HG03439 (cell line): ENCODE measurements at regions not wholly inside any gene's neighbourhood (a gene's known extent, or its start where the extent isn't known, plus 50 kb on each side); places are given as distances from the start of the nearest gene placed in this dataset.

Experiments used
- ATAC-seq: cut with Tn5 transposase; IDR thresholded peaks from one replicate; pipeline ENCODE4 v1.9.1; 2021; ENCODE audit warnings: mild to moderate bottlenecking, moderate library complexity; ENCODE audit not compliant: unreplicated experiment

- ATAC-seq, result no peak
These were observed 2556.7 kb upstream of the PCDH20 start for GRCh38 chr13:63972328-63972727.

DNA sequence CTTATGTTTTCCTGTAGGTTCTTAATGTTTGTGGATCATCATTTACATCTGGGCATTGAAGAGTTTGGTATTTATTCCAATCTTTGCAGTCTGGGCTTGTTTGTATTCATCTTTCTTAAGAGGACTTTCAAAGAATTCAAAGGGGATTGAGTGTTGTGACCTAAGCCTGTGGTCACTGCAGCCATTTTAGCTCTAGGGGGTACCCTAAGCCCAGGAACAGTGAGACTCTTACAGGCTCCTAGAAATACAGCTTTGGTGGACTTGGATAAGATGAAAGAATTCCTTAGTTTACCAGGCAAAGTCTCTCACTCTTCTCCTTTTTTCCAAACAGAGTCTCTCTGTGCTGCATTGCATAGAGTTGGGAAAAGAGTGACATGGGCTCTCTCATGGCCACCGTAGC lies 2539.0 kb upstream of the PCDH20 start:
- ATAC-seq, result no peak

GRCh38 chr13:63948045-63948444 lies 2532.4 kb upstream of the PCDH20 start:
- no peak for ATAC-seq

- no peak for ATAC-seq
These were observed 2529.3 kb upstream of the PCDH20 start for GRCh38 chr13:63944911-63945310.

DNA sequence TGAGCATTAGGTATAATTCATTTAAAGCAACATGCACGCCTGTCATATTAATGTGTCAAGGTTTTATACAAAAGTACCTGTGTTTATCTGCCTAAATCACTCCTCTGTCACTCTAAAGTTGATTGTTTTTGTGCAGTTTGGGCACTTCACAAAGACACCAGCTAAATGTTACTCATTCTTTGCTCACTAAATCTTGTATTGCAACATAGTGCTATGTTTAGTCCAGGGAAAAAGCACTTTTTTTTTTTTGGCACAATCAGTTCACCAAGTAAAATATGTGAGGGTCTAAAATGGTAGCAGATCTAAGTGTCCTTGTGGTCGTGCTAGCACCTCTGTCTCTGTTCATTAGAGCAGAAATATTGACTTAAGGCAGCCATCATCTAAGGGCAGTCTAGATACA lies 2526.7 kb upstream of the PCDH20 start:
- no peak for ATAC-seq

GRCh38 chr13:63938851-63939250 lies 2523.2 kb upstream of the PCDH20 start:
- no peak for ATAC-seq

DNA sequence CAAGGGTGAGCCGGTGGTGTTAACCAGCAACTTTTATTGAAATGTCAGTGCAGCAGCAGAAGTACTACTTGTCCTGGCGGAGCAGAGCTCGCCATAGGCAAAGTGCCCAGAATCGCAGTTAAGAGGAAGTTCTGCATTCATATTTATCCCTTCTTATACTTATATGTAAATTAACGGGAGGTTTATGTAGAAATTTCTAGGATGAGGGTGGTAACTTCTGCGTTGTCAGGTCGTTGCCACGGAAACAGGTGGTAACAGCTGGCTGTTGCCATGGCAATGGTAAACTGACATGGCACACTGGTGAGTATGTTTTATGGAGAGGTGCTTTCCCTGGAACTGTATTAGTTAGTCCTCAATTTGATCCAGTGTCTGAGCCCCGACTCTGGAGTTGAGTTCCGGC lies 2494.9 kb upstream of the PCDH20 start:
- ATAC-seq, result no peak

DNA sequence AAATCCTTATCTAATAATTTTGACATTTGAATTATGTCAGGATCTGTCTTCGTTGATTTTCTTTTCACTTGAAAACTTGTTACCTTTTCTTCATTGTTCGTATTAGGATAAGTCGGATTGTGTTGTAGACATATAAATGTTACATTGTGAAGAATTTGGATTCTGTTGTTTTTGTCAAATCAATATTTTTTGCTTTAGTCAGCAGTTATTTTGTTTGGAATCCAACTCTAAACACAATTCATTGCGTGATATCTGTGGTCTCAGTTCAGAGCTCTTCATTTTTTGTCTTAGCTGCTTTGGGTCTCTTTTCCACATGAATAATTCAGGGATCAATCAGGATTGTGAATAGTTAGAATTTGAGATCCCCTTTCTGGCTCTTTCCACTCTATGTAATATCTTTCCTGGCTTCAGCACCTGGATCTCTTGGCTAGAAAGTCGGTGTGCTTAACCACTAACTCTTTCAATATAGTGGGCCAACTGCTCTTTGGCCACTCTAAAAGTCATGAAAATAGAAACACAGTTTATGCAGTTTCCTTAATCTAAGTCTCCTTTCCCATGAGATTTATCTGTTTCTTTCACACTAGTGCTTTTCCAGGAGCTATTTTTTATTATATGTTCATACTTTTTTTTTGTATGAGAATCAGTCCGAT lies 2494.2 kb upstream of the PCDH20 start:
- no peak for ATAC-seq

DNA sequence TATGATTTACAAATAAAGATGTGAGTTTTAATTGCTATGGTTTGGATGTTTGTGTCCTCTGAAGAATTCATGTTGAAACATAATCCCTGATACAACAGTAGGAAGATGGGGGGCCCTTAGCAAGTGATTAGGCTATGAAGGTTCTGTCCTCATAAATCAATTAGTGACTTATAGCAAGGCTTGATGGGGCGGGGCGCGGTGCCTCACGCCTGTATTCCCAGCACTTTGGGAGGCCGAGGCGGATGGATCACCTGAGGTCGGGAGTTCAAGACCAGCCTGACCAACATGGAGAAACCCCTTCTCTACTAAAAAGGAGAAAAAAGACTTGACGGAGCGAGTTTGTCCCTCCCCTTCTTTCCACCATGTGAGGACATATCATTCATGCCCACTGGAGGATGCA lies 2486.5 kb upstream of the PCDH20 start:
- ATAC-seq, result no peak

GRCh38 chr13:63901630-63902029 lies 2486.0 kb upstream of the PCDH20 start:
- no peak for ATAC-seq

DNA sequence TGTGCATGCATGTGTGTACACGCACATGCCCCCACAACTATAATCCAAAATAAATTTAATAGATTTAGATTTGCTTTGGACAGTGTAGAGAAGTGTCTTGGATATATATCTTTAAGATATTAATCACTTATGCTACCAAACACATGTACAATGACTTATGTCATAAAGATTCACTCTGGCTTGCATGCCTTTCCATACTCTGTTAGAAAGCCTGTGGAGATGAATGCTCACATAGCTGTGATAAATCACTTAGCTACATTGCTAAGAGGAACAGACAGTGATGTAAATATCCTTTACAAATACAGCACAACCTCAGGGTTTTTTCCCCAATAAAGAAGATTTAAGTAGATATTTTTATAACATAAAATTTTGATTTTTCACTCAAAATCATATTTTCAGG lies 2484.8 kb upstream of the PCDH20 start:
- ATAC-seq, result no peak

GRCh38 chr13:63896321-63896720 lies 2480.7 kb upstream of the PCDH20 start:
- no peak for ATAC-seq

DNA sequence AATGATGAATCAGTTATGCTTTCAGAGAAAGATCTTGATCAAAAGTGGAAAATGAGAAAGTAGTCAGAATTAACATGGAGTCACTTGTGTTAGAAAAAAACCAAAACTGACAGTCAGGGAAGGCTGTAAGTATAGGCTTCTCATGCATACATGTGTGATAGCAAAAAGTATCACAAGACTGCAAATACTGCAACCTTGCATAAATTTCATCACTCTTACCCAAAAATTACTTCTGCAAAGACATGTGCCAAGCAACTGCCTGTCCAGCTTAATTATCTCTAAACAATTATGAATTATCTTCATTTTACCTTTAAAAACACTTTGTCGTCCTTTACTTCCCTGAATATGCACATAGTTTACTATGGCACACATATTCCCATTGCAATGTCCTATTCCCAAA lies 2466.4 kb upstream of the PCDH20 start:
- no peak for ATAC-seq

GRCh38 chr13:63880705-63881104 lies 2465.1 kb upstream of the PCDH20 start:
- ATAC-seq, result no peak

DNA sequence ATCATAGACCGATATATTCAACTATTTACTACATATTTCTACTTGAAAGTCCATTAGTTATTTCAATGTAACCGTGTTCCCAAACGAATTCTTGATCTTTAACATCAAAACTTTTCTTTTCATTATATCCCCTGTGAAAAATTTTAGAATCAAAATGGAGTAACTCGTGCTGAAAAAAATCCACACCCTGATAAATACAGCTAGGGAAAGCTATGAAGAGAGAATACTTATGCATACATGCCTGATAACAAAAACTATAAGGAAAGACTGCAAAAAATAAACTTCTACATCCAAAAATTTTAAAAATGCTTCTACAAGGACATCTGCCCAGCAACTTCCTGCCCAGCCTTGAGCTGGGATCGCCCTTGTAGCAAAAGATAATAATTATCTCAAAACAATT lies 2458.3 kb upstream of the PCDH20 start:
- no peak for ATAC-seq

DNA sequence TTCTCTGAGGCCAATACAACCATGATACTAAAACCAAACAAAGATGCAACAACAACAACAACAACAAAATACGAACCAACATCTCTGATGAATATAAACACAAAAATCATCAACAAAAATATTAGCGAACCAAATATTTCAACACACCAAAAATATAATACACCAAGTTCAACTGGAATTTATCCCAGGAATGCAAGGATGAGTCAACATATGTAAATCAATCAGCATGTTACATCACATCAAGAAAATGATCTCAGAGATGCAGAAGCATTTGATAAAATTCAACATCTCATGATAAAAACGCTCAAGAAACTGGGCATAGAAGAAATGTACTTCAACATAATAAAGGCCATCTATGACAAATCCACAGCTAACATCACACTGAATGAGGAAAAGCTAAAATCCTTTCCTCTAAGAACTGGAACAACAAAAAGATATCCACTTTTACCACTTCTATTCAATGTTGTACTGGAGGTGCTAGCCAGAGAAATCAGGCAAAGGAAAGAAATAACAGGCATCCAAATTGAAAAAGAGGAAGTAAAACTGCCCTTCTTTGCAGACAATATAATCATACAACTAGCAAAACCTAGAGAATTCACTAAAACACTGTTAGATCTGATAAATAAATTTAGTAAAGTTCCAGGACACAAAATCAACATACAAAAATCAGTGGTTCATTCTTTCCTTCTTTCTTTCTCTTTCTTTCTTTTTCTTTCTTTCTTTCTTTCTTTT lies 2448.7 kb upstream of the PCDH20 start:
- ATAC-seq, result no peak

DNA sequence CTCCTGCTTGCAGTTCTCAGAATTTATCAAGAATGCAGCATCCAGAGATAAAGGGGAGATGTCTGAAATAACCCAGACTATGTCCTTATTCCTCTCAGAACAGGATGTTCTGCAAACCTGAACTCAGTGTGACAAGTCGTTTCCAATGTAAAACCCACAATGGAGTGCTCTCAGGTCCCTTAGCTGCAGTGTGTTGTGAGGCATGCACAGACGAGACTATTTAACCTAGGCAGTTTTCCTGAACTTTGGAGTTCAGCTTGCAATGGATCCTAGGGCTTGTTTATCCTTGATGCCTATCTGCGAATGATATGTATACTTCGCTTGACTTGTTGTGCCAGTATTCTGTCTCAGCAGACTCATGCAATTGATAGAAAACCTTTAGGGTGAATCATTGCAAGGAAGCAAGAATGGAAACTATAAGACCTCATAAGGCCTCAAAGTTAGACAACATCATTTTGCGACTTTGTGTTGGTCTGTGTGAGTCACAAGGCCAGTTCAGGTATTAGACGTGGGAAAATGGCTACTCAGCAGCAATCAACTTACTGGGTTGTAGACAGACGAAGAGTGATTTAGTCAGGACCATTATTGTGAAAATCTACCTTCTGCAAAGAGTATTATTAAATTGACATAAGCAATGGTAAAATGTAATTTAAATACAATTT lies 2439.9 kb upstream of the PCDH20 start:
- ATAC-seq, result no peak

DNA sequence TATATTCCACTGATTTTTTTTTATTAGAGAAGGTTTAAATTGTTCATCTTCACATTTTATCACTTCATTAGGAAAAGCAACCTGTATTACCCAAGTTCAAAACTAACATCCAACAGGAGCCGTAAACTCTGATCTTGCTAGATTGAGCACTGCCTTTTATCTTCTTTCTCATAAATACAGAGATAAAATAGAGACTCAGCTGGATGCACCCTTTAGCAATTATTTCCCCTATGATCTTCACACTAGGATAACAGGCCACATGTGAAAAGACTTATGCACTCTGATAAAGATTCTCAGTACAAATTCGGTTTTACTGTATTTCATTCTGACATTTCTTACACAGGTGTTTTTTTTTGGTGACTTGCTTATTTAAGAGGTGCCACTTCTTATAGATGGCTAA lies 2438.2 kb upstream of the PCDH20 start:
- ATAC-seq, result no peak

GRCh38 chr13:63851526-63851925 lies 2435.9 kb upstream of the PCDH20 start:
- no peak for ATAC-seq

DNA sequence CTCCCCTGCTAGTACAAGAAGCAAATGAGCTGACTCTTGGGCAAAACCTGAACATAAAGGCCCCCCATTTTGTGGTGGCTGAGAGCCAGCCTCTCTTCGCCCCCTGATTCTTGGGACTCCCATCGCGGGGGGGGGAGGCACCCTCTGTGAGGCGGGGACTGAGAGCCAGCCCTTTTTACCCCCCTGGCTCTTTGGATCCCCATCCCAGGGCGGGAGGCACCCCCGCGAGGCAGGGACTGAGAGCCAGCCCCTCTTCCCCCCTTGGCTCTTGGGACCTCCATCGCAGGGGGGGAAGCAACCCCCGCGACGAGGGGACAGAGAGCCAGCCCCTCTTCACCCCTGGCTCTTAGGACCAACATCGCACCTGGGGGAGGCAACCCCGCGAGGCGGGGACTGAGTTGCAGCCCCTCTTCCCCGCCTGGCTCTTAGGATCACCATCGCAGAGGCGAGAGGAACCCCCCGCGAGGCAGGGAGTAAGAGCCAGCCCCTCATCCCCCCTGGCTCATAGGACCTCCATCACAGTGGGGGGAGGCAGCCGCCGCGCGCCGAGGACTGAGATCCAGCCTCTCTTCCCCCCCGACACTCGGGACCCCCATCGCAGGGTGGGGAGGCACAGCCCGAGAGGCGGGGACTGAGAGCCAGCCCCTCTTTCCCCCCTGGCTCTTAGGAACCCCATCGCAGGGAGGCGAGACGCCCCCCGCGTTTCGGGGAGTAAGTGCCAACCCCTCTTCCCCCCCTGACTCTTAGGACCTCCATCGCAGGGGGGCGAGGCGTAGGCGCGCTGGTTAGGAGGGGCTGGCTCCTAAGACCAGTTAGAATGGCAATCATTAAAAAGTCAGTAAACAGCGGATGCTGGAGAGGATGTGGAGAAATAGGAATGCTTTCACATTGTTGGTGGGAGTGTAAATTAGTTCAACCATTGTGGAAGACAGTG lies 2428.4 kb upstream of the PCDH20 start:
- no peak for ATAC-seq

DNA sequence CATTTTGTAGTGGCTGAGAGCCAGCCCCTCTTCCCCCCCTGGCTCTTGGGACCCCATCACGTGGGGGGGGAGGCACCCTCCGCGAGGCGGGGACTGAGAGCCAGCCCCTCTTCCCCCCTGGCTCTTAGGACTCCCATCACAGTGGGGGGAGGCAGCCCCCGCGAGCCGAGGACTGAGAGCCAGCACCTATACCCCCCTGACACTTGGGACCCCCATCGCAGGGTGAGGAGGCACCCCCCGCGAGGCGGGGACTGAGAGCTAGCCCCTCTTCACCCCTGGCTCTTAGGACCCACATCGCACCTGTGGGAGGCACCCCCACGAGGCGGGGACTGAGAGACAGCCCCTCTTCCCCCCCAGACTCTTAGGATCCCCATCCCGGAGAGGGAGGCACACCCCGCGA lies 2426.5 kb upstream of the PCDH20 start:
- no peak for ATAC-seq
